Nephron (organoid): ENCODE measurements at regions not wholly inside any gene's neighbourhood (a gene's known extent, or its start where the extent isn't known, plus 50 kb on each side); places are given as distances from the start of the nearest gene placed in this dataset.

Source experiments
- H3K27ac Mint-ChIP-seq, 3 experiments: 2 replicates each; pipeline ENCODE4 v1.8.0; 2020; ENCODE audit warnings: mixed read lengths in 3 of 3, mild to moderate bottlenecking in 2 of 3, moderate library complexity in 1 of 3
- H3K27me3 Mint-ChIP-seq: 2 replicates; pipeline ENCODE4 v1.8.0; 2021; ENCODE audit warnings: low read depth, mild to moderate bottlenecking, moderate library complexity, mixed read lengths
- H3K36me3 Mint-ChIP-seq: 2 replicates; pipeline ENCODE4 v1.8.0; 2020; ENCODE audit warnings: low read depth, mixed read lengths
- H3K4me1 Mint-ChIP-seq: 2 replicates; pipeline ENCODE4 v1.8.0; 2020; ENCODE audit warnings: mixed read lengths
- H3K4me3 Mint-ChIP-seq, 3 experiments: 2 replicates each; pipeline ENCODE4 v1.8.0; 2020; ENCODE audit warnings: mild to moderate bottlenecking in 3 of 3, mixed read lengths in 3 of 3, moderate library complexity in 2 of 3
- H3K9me3 Mint-ChIP-seq: 2 replicates; pipeline ENCODE4 v1.8.0; 2020; ENCODE audit warnings: mixed read lengths
- CTCF ChIP-seq, 3 experiments: fragments of 200-600 bp; sonication (generic); IDR thresholded peaks; one replicate each; pipeline ENCODE4 v1.5.0; 2021; ENCODE audit warnings: antibody characterized with exemption in 3 of 3; ENCODE audit not compliant: unreplicated experiment in 3 of 3

GRCh38 chr2:4077017-4077416 is 373.6 kb downstream of the DCDC2C start:
- Mint-ChIP-seq H3K4me3 (no peak overlapping the region), H3K27ac (peak overlapping the region in 1 of 3 experiments; percentile 54), H3K36me3 (no peaks in the 10 kb centered on the region), H3K9me3 (peaks cover 9% of the 10 kb centered on the region), H3K27me3 (peaks cover 18% of the 10 kb centered on the region), H3K4me1 (peaks cover 9% of the 10 kb centered on the region)
- TF ChIP-seq CTCF (IDR thresholded peaks at IDR 0.05; ENCODE audit: unreplicated experiment in 3 of 3): no peak

GRCh38 chr2:4085186-4085585 is 381.8 kb downstream of the DCDC2C start:
- H3K4me1 Mint-ChIP-seq: no peaks in the 10 kb centered on the region
- H3K27ac Mint-ChIP-seq: no peak overlapping the region
- H3K36me3 Mint-ChIP-seq: no peaks in the 10 kb centered on the region
- H3K27me3 Mint-ChIP-seq: peaks cover 18% of the 10 kb centered on the region
- no peak overlapping the region for H3K4me3 Mint-ChIP-seq
- TF ChIP-seq CTCF (IDR thresholded peaks at IDR 0.05; ENCODE audit: unreplicated experiment in 3 of 3): no peak
- peaks cover 3% of the 10 kb centered on the region for H3K9me3 Mint-ChIP-seq

GRCh38 chr2:4090668-4091630 is 387.6 kb downstream of the DCDC2C start:
- Mint-ChIP-seq H3K27me3 (peaks cover 9% of the 10 kb centered on the region), H3K9me3 (no peaks in the 10 kb centered on the region), H3K27ac (peak overlapping the region in 1 of 3 experiments; percentile 22), H3K4me1 (peaks cover 4% of the 10 kb centered on the region), H3K36me3 (no peaks in the 10 kb centered on the region), H3K4me3 (no peak overlapping the region)
- no peak for TF ChIP-seq CTCF (IDR thresholded peaks at IDR 0.05; ENCODE audit: unreplicated experiment in 3 of 3)

- H3K4me1 Mint-ChIP-seq: peaks cover 6% of the 10 kb centered on the region
- no peak for TF ChIP-seq CTCF (IDR thresholded peaks at IDR 0.05; ENCODE audit: unreplicated experiment in 3 of 3)
- peaks cover 9% of the 10 kb centered on the region for H3K27me3 Mint-ChIP-seq
- no peak overlapping the region for H3K4me3 Mint-ChIP-seq
- no peaks in the 10 kb centered on the region for H3K9me3 Mint-ChIP-seq
- no peak overlapping the region for H3K27ac Mint-ChIP-seq
- H3K36me3 Mint-ChIP-seq: no peaks in the 10 kb centered on the region
Observed at GRCh38 chr2:4091869-4092268, 388.5 kb downstream of the DCDC2C start.

GRCh38 chr2:4094743-4095142 is 391.4 kb downstream of the DCDC2C start:
- no peak overlapping the region for H3K4me3 Mint-ChIP-seq
- H3K27me3 Mint-ChIP-seq: no peaks in the 10 kb centered on the region
- peaks cover 7% of the 10 kb centered on the region for H3K4me1 Mint-ChIP-seq
- H3K9me3 Mint-ChIP-seq: no peaks in the 10 kb centered on the region
- H3K27ac Mint-ChIP-seq: no peak overlapping the region
- H3K36me3 Mint-ChIP-seq: no peaks in the 10 kb centered on the region
- TF ChIP-seq CTCF (IDR thresholded peaks at IDR 0.05; ENCODE audit: unreplicated experiment in 3 of 3): no peak
